Bronchial epithelial cell (primary cell): ENCODE measurements at regions not wholly inside any gene's neighbourhood (a gene's known extent, or its start where the extent isn't known, plus 50 kb on each side); places are given as distances from the start of the nearest gene placed in this dataset.

Source experiments
- DNase-seq: peaks from one replicate; pipeline ENCODE4 v3.0.0-alpha.2; 2010; ENCODE audit warnings: low read depth
- FAIRE-seq: peaks from 2 replicates; lab custom pipeline; 2011; peaks lifted over from hg19 to GRCh38; lab: Jason Lieb, UNC
- H3K27me3 ChIP-seq: 2 replicates; pipeline ENCODE4 v1.5.1; 2011; ENCODE audit warnings: low read length; ENCODE audit not compliant: control insufficient read depth, insufficient read depth
- H3K36me3 ChIP-seq: 2 replicates; pipeline ENCODE4 v1.5.1; 2011; ENCODE audit warnings: low read length; ENCODE audit not compliant: control insufficient read depth, insufficient read depth
- H3K4me3 ChIP-seq: 2 replicates; pipeline ENCODE4 v1.5.1; 2011; ENCODE audit warnings: mild to moderate bottlenecking, low read depth, low read length, control low read depth
- TF ChIP-seq, protein P1 (sequence below): IDR thresholded peaks from 2 replicates; pipeline ENCODE4 v1.5.1; 2011; ENCODE audit warnings: mild to moderate bottlenecking, moderate library complexity, low read length, control low read depth, inconsistent platforms; ENCODE audit not compliant: insufficient read depth, severe bottlenecking

DNA sequence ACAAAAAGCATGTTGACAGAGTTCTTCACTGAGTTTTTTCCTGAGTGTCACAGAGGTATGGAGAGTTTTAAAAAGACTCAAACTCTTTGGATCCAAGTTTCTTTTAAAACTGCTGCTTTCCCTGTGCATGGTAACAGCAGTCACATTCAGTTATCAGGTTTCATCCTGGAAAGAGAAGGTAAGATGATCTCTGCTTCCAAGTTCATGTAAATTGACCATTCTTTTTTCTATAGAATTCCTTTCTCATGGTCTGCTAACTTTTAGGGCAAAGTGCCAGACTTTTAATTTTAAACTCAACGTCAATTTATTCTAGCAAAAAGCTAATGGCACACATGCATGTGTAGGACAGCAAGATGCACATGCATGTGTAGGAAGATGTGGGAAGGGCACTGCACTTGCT is 52.5 kb upstream of the PRLR start:
- TF ChIP-seq, protein P1, sequence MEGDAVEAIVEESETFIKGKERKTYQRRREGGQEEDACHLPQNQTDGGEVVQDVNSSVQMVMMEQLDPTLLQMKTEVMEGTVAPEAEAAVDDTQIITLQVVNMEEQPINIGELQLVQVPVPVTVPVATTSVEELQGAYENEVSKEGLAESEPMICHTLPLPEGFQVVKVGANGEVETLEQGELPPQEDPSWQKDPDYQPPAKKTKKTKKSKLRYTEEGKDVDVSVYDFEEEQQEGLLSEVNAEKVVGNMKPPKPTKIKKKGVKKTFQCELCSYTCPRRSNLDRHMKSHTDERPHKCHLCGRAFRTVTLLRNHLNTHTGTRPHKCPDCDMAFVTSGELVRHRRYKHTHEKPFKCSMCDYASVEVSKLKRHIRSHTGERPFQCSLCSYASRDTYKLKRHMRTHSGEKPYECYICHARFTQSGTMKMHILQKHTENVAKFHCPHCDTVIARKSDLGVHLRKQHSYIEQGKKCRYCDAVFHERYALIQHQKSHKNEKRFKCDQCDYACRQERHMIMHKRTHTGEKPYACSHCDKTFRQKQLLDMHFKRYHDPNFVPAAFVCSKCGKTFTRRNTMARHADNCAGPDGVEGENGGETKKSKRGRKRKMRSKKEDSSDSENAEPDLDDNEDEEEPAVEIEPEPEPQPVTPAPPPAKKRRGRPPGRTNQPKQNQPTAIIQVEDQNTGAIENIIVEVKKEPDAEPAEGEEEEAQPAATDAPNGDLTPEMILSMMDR: no peak
- Histone ChIP-seq H3K27me3 (no peaks in the 10 kb centered on the region), H3K36me3 (no peaks in the 10 kb centered on the region), H3K4me3 (no peak overlapping the region)
- no peak for DNase-seq
- FAIRE-seq: no peak

DNA sequence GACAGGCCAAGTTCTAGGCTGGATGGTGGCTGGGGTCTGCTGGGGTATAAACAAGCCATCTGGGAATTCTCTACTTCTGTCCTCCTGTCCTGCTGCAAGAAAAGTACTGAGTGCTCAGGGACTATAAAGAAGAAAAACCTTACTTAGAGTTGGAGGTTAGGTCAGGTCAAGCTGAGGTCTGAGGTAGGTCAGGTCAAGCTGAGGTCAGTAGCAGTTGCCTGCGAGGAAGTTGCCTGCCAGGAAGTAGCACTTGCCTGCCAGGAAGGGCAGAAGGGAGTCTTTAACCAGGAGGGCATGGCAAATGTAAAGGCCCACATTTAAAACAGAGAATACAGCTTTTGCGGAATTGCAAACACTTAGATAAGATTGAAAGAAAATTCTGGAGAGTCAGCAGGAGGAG is 51.3 kb upstream of the PRLR start:
- TF ChIP-seq, protein P1: no peak
- Histone ChIP-seq H3K36me3 (no peaks in the 10 kb centered on the region), H3K27me3 (no peaks in the 10 kb centered on the region), H3K4me3 (no peak overlapping the region)
- FAIRE-seq: no peak
- no peak for DNase-seq
